OCI-LY7 (cell line): ENCODE measurements at regions not wholly inside any gene's neighbourhood (a gene's known extent, or its start where the extent isn't known, plus 50 kb on each side); places are given as distances from the start of the nearest gene placed in this dataset.

ENCODE experiments used
- EZH2phosphoT487 ChIP-seq: fragments of 200-600 bp; sonication (generic); IDR thresholded peaks from 2 replicates; pipeline ENCODE4 v1.6.1; 2018; ENCODE audit warnings: low read depth, borderline replicate concordance, mild to moderate bottlenecking, mixed run types, antibody characterized with exemption, low read length, moderate library complexity, mixed read lengths
- TF ChIP-seq, protein P1 (sequence below): fragments of 200-600 bp; sonication (generic); conservative IDR thresholded peaks from 2 replicates; pipeline ENCODE4 v1.5.1; 2014; ENCODE audit warnings: mild to moderate bottlenecking, antibody characterized with exemption, low read length, moderate library complexity, mixed read lengths

DNA sequence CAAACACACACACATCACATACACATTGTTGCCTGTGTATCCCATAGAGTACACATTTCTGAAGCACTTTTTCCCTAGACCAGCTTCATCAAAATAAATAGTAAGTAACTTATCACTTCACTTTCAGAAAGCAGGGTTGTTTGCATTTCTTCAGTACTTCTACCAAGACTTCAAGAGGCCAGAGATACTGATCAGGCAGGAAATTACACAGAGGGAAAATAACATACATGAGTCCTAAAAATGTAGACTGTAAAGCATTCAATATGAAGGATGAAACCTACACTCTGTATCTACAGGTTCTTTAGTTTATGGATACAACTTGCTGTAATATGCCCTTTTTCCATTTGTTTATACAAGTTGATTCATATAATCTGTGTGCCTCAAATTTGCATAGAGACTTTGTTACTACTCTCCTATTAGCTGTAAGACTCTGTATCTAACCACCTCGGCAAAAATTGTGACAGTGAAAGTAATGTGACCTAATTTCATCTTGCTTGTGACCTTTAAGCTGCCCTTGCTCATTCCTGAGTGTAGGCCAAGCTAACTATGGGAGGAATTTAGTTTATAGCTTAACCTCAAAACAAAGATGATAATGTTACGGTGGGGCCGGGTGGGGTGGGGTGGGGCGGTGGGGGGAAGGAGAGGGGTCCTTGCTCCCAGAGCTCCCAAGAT lies 228.9 kb upstream of the SPOPL start:
- TF ChIP-seq, protein P1, sequence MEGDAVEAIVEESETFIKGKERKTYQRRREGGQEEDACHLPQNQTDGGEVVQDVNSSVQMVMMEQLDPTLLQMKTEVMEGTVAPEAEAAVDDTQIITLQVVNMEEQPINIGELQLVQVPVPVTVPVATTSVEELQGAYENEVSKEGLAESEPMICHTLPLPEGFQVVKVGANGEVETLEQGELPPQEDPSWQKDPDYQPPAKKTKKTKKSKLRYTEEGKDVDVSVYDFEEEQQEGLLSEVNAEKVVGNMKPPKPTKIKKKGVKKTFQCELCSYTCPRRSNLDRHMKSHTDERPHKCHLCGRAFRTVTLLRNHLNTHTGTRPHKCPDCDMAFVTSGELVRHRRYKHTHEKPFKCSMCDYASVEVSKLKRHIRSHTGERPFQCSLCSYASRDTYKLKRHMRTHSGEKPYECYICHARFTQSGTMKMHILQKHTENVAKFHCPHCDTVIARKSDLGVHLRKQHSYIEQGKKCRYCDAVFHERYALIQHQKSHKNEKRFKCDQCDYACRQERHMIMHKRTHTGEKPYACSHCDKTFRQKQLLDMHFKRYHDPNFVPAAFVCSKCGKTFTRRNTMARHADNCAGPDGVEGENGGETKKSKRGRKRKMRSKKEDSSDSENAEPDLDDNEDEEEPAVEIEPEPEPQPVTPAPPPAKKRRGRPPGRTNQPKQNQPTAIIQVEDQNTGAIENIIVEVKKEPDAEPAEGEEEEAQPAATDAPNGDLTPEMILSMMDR, result no peak
- TF ChIP-seq EZH2phosphoT487, result no peak
